GM23338 (cell line): ENCODE measurements at regions not wholly inside any gene's neighbourhood (a gene's known extent, or its start where the extent isn't known, plus 50 kb on each side); places are given as distances from the start of the nearest gene placed in this dataset.
A peak's percentile ranks its signal among the peaks of the same experiment; 100 is the strongest.

Experiments
- ATAC-seq: fragments of 200-7000 bp; cut with Tn5 transposase; 3 replicates; pipeline ENCODE4 v1.9.1; 2020
- DNase-seq: peaks from one replicate; pipeline ENCODE4 v3.0.0-alpha.2; 2015; ENCODE audit warnings: low spot score
- H2AFZ ChIP-seq: fragments of 200-600 bp; sonication (generic); 2 replicates; pipeline ENCODE4 v1.8.0; 2016; ENCODE audit warnings: antibody characterized with exemption, mild to moderate bottlenecking, moderate library complexity
- H3F3A ChIP-seq: fragments of 200-600 bp; sonication (generic); replicated peaks from 2 replicates; pipeline ENCODE4 v1.8.0; 2017; ENCODE audit warnings: antibody characterized with exemption, mixed run types, low read depth
- H3K27ac ChIP-seq: fragments of 200-600 bp; sonication (generic); 2 replicates; pipeline ENCODE4 v1.6.1; 2016; ENCODE audit warnings: low read depth
- H3K27me3 ChIP-seq: fragments of 200-600 bp; sonication (generic); 2 replicates; pipeline ENCODE4 v1.8.0; 2016; ENCODE audit warnings: mild to moderate bottlenecking, mixed run types, moderate library complexity; ENCODE audit not compliant: insufficient read depth
- H3K36me3 ChIP-seq: fragments of 200-600 bp; sonication (generic); 2 replicates; pipeline ENCODE4 v1.8.0; 2016; ENCODE audit warnings: mild to moderate bottlenecking; ENCODE audit not compliant: insufficient read depth
- H3K4me1 ChIP-seq: fragments of 200-600 bp; sonication (generic); 2 replicates; pipeline ENCODE4 v1.8.0; 2016; ENCODE audit warnings: mild to moderate bottlenecking, moderate library complexity; ENCODE audit not compliant: insufficient read depth
- H3K4me2 ChIP-seq: fragments of 200-600 bp; sonication (generic); 2 replicates; pipeline ENCODE4 v1.7.1; 2017; ENCODE audit warnings: mixed run types
- H3K4me3 ChIP-seq: fragments of 200-600 bp; sonication (generic); 2 replicates; pipeline ENCODE4 v1.6.1; 2016; ENCODE audit warnings: mixed run types
- H3K79me2 ChIP-seq: fragments of 200-600 bp; sonication (generic); replicated peaks from 2 replicates; pipeline ENCODE4 v1.8.0; 2017; ENCODE audit warnings: mild to moderate bottlenecking; ENCODE audit not compliant: insufficient read depth
- H3K9me2 ChIP-seq: fragments of 200-600 bp; sonication (generic); 2 replicates; pipeline ENCODE4 v1.8.0; 2017; ENCODE audit not compliant: insufficient read depth
- H4K20me1 ChIP-seq: fragments of 200-600 bp; sonication (generic); replicated peaks from 2 replicates; pipeline ENCODE4 v1.8.0; 2017; ENCODE audit warnings: mild to moderate bottlenecking; ENCODE audit not compliant: insufficient read depth
- H3K27ac Mint-ChIP-seq: 2 replicates; pipeline ENCODE4 v1.8.0; 2020; ENCODE audit warnings: inconsistent platforms, mild to moderate bottlenecking, moderate library complexity, mixed read lengths
- H3K27me3 Mint-ChIP-seq: 3 replicates; pipeline ENCODE4 v1.8.0; 2022; ENCODE audit warnings: low read depth, mild to moderate bottlenecking, moderate library complexity, mixed read lengths, inconsistent platforms; ENCODE audit not compliant: insufficient read depth, poor library complexity
- H3K36me3 Mint-ChIP-seq: 3 replicates; pipeline ENCODE4 v1.8.0; 2021; ENCODE audit warnings: low read depth, mild to moderate bottlenecking, inconsistent platforms, moderate library complexity, mixed read lengths
- H3K4me1 Mint-ChIP-seq: 3 replicates; pipeline ENCODE4 v1.8.0; 2020; ENCODE audit warnings: mild to moderate bottlenecking, inconsistent platforms, mixed read lengths
- H3K4me3 Mint-ChIP-seq: 3 replicates; pipeline ENCODE4 v1.8.0; 2021; ENCODE audit warnings: moderate library complexity, mild to moderate bottlenecking, inconsistent platforms, mixed read lengths
- H3K9me3 Mint-ChIP-seq: 3 replicates; pipeline ENCODE4 v1.8.0; 2020; ENCODE audit warnings: moderate library complexity, mild to moderate bottlenecking, inconsistent platforms, mixed read lengths
- CREB1 ChIP-seq: fragments of 250-450 bp; sonication (Bioruptor Pico); IDR thresholded peaks from 2 replicates; pipeline ENCODE4 v1.5.0; 2020; ENCODE audit warnings: low read depth, mild to moderate bottlenecking, moderate library complexity
- EZH2 ChIP-seq: fragments of 200-600 bp; sonication (generic); IDR thresholded peaks from one replicate; pipeline ENCODE4 v1.8.0; 2017; ENCODE audit warnings: antibody characterized with exemption, mild to moderate bottlenecking, low read depth; ENCODE audit not compliant: unreplicated experiment
- EZH2phosphoT487 ChIP-seq: fragments of 200-600 bp; sonication (generic); IDR thresholded peaks from one replicate; pipeline ENCODE4 v1.8.1; 2018; ENCODE audit warnings: antibody characterized with exemption; ENCODE audit not compliant: unreplicated experiment
- JUNB ChIP-seq: IDR thresholded peaks from one replicate; pipeline ENCODE4 v1.6.1; 2016; ENCODE audit warnings: antibody characterized with exemption; ENCODE audit not compliant: unreplicated experiment
- NANOG ChIP-seq: IDR thresholded peaks from 2 replicates; pipeline ENCODE4 v1.6.1; 2016; ENCODE audit warnings: antibody characterized with exemption, borderline replicate concordance
- POLR2AphosphoS5 ChIP-seq: IDR thresholded peaks from 2 replicates; pipeline ENCODE4 v1.6.1; 2016; ENCODE audit warnings: antibody characterized with exemption, low read depth
- STAT1 ChIP-seq: IDR thresholded peaks from one replicate; pipeline ENCODE4 v1.6.1; 2016; ENCODE audit warnings: antibody characterized with exemption; ENCODE audit not compliant: unreplicated experiment
- ZNF114 ChIP-seq: fragments of 250-450 bp; sonication (Bioruptor Pico); IDR thresholded peaks from 2 replicates; pipeline ENCODE4 v1.5.0; 2020; ENCODE audit warnings: mild to moderate bottlenecking, moderate library complexity
- ZNF331 ChIP-seq: fragments of 250-450 bp; sonication (Bioruptor Pico); IDR thresholded peaks from 2 replicates; pipeline ENCODE4 v1.5.0; 2020; ENCODE audit warnings: low read depth, mild to moderate bottlenecking, moderate library complexity
- TF ChIP-seq, protein P1 (sequence below), 2 experiments: fragments of 200-600 bp in 1 of 2; sonication (generic) in 1 of 2; conservative IDR thresholded peaks; 2 replicates each; pipeline versions ENCODE4 v1.5.1 to v1.6.1; 2016 to 2017; ENCODE audit warnings: antibody characterized with exemption in 2 of 2, low read depth in 2 of 2, mild to moderate bottlenecking in 2 of 2, moderate library complexity in 1 of 2
- TF ChIP-seq, protein P2 (sequence below): IDR thresholded peaks from one replicate; pipeline ENCODE4 v1.6.1; 2018; ENCODE audit warnings: antibody characterized with exemption; ENCODE audit not compliant: unreplicated experiment
- TF ChIP-seq, protein P3 (sequence below): IDR thresholded peaks from 2 replicates; pipeline ENCODE4 v1.6.1; 2016; ENCODE audit warnings: antibody characterized with exemption
- TF ChIP-seq, protein P4 (sequence below): fragments of 250-450 bp; sonication (Bioruptor Pico); IDR thresholded peaks from 2 replicates; pipeline ENCODE4 v1.5.0; 2020; ENCODE audit warnings: mild to moderate bottlenecking, moderate library complexity

DNA sequence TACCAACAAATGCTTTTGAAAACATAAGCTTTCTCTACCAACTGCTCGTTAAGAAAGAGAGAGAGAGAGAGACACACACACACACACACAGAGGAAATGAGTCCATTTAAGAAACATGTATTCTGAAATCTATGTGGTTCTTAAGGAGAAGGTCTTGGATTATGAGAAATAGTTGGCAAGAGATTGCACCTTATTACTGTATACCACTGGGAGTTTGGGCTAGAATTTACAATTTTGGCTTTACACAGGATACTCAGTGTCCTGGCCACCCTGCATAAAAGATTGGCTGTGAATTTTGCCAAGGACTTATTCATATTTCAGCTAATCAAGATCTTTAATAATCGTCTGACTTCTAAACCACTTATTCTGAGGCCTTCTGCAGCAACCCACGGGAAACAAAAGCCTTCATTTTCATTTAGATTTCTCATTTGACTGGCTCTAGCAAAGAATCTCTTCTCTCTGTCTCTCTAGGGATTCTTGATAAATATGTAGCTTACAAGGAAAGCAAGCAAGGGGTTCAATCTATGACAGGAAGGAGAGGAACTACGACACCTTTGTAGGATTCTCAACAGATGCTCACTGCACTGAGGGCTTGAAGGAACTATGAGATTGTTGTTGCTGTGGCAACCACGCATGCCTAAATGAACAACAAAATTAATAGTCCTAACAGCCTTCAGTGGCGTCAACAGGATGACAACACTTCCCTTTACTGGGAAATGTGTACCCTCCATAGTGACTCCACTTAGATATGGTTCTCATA is 75.3 kb upstream of the GNAO1 start:
- no peak overlapping the region for H3K4me3 ChIP-seq

More for the DNA sequence above, 75.3 kb upstream of the GNAO1 start:
- peak overlapping the region; percentile 43 for H3K4me2 ChIP-seq
- no peak overlapping the region for H3K27ac ChIP-seq
- H3K36me3 ChIP-seq, result no peaks in the 10 kb centered on the region
- peaks cover 4% of the 10 kb centered on the region for H3K9me2 ChIP-seq
- peak; percentile 28 for ATAC-seq
- H3F3A ChIP-seq, result no peaks in the 10 kb centered on the region
- no peak overlapping the region for H2AFZ ChIP-seq
- peak overlapping the region; percentile 58 for H3K27ac Mint-ChIP-seq
- no peaks in the 10 kb centered on the region for H3K9me3 Mint-ChIP-seq
- H3K4me1 Mint-ChIP-seq, result peaks cover 43% of the 10 kb centered on the region
- no peaks in the 10 kb centered on the region for H3K27me3 ChIP-seq
- H4K20me1 ChIP-seq, result no peaks in the 10 kb centered on the region
- no peaks in the 10 kb centered on the region for H3K36me3 Mint-ChIP-seq
- no peaks in the 10 kb centered on the region for H3K27me3 Mint-ChIP-seq
- DNase-seq, result peak; percentile 38
- H3K4me1 ChIP-seq, result peaks cover 42% of the 10 kb centered on the region
- TF ChIP-seq, protein P1, sequence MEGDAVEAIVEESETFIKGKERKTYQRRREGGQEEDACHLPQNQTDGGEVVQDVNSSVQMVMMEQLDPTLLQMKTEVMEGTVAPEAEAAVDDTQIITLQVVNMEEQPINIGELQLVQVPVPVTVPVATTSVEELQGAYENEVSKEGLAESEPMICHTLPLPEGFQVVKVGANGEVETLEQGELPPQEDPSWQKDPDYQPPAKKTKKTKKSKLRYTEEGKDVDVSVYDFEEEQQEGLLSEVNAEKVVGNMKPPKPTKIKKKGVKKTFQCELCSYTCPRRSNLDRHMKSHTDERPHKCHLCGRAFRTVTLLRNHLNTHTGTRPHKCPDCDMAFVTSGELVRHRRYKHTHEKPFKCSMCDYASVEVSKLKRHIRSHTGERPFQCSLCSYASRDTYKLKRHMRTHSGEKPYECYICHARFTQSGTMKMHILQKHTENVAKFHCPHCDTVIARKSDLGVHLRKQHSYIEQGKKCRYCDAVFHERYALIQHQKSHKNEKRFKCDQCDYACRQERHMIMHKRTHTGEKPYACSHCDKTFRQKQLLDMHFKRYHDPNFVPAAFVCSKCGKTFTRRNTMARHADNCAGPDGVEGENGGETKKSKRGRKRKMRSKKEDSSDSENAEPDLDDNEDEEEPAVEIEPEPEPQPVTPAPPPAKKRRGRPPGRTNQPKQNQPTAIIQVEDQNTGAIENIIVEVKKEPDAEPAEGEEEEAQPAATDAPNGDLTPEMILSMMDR (conservative IDR thresholded peaks at IDR 0.05; ENCODE audit: low read depth in 2 of 2), result no peak
- TF ChIP-seq, protein P2, sequence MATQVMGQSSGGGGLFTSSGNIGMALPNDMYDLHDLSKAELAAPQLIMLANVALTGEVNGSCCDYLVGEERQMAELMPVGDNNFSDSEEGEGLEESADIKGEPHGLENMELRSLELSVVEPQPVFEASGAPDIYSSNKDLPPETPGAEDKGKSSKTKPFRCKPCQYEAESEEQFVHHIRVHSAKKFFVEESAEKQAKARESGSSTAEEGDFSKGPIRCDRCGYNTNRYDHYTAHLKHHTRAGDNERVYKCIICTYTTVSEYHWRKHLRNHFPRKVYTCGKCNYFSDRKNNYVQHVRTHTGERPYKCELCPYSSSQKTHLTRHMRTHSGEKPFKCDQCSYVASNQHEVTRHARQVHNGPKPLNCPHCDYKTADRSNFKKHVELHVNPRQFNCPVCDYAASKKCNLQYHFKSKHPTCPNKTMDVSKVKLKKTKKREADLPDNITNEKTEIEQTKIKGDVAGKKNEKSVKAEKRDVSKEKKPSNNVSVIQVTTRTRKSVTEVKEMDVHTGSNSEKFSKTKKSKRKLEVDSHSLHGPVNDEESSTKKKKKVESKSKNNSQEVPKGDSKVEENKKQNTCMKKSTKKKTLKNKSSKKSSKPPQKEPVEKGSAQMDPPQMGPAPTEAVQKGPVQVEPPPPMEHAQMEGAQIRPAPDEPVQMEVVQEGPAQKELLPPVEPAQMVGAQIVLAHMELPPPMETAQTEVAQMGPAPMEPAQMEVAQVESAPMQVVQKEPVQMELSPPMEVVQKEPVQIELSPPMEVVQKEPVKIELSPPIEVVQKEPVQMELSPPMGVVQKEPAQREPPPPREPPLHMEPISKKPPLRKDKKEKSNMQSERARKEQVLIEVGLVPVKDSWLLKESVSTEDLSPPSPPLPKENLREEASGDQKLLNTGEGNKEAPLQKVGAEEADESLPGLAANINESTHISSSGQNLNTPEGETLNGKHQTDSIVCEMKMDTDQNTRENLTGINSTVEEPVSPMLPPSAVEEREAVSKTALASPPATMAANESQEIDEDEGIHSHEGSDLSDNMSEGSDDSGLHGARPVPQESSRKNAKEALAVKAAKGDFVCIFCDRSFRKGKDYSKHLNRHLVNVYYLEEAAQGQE, result no peak
- TF ChIP-seq CREB1 (CRISPR knock-in tag) (no peak), ZNF114 (CRISPR knock-in tag) (no peak), POLR2AphosphoS5 (no peak), NANOG (no peak), EZH2phosphoT487 (no peak), EZH2 (no peak), STAT1 (no peak), ZNF331 (CRISPR knock-in tag) (no peak), JUNB (no peak)
- TF ChIP-seq, protein P3, sequence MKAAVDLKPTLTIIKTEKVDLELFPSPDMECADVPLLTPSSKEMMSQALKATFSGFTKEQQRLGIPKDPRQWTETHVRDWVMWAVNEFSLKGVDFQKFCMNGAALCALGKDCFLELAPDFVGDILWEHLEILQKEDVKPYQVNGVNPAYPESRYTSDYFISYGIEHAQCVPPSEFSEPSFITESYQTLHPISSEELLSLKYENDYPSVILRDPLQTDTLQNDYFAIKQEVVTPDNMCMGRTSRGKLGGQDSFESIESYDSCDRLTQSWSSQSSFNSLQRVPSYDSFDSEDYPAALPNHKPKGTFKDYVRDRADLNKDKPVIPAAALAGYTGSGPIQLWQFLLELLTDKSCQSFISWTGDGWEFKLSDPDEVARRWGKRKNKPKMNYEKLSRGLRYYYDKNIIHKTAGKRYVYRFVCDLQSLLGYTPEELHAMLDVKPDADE, result no peak
- TF ChIP-seq, protein P4, sequence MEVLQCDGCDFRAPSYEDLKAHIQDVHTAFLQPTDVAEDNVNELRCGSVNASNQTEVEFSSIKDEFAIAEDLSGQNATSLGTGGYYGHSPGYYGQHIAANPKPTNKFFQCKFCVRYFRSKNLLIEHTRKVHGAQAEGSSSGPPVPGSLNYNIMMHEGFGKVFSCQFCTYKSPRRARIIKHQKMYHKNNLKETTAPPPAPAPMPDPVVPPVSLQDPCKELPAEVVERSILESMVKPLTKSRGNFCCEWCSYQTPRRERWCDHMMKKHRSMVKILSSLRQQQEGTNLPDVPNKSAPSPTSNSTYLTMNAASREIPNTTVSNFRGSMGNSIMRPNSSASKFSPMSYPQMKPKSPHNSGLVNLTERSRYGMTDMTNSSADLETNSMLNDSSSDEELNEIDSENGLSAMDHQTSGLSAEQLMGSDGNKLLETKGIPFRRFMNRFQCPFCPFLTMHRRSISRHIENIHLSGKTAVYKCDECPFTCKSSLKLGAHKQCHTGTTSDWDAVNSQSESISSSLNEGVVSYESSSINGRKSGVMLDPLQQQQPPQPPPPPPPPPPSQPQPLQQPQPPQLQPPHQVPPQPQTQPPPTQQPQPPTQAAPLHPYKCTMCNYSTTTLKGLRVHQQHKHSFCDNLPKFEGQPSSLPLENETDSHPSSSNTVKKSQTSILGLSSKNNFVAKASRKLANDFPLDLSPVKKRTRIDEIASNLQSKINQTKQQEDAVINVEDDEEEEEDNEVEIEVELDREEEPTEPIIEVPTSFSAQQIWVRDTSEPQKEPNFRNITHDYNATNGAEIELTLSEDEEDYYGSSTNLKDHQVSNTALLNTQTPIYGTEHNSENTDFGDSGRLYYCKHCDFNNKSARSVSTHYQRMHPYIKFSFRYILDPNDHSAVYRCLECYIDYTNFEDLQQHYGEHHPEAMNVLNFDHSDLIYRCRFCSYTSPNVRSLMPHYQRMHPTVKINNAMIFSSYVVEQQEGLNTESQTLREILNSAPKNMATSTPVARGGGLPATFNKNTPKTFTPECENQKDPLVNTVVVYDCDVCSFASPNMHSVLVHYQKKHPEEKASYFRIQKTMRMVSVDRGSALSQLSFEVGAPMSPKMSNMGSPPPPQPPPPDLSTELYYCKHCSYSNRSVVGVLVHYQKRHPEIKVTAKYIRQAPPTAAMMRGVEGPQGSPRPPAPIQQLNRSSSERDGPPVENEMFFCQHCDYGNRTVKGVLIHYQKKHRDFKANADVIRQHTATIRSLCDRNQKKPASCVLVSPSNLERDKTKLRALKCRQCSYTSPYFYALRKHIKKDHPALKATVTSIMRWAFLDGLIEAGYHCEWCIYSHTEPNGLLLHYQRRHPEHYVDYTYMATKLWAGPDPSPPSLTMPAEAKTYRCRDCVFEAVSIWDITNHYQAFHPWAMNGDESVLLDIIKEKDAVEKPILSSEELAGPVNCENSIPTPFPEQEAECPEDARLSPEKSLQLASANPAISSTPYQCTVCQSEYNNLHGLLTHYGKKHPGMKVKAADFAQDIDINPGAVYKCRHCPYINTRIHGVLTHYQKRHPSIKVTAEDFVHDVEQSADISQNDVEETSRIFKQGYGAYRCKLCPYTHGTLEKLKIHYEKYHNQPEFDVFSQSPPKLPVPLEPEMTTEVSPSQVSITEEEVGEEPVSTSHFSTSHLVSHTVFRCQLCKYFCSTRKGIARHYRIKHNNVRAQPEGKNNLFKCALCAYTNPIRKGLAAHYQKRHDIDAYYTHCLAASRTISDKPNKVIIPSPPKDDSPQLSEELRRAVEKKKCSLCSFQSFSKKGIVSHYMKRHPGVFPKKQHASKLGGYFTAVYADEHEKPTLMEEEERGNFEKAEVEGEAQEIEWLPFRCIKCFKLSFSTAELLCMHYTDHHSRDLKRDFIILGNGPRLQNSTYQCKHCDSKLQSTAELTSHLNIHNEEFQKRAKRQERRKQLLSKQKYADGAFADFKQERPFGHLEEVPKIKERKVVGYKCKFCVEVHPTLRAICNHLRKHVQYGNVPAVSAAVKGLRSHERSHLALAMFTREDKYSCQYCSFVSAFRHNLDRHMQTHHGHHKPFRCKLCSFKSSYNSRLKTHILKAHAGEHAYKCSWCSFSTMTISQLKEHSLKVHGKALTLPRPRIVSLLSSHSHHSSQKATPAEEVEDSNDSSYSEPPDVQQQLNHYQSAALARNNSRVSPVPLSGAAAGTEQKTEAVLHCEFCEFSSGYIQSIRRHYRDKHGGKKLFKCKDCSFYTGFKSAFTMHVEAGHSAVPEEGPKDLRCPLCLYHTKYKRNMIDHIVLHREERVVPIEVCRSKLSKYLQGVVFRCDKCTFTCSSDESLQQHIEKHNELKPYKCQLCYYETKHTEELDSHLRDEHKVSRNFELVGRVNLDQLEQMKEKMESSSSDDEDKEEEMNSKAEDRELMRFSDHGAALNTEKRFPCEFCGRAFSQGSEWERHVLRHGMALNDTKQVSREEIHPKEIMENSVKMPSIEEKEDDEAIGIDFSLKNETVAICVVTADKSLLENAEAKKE (CRISPR knock-in tag), result no peak
- no peak overlapping the region for H3K4me3 Mint-ChIP-seq
- no peaks in the 10 kb centered on the region for H3K79me2 ChIP-seq
